GM18951 (cell line): ENCODE measurements at regions not wholly inside any gene's neighbourhood (a gene's known extent, or its start where the extent isn't known, plus 50 kb on each side); places are given as distances from the start of the nearest gene placed in this dataset.

Source experiments
- POLR2A ChIP-seq: IDR thresholded peaks from 4 replicates; pipeline ENCODE4 v1.6.1; 2011; ENCODE audit warnings: mild to moderate bottlenecking; ENCODE audit not compliant: insufficient read length, insufficient read depth; ENCODE audit errors: extremely low read depth
- in situ Hi-C: fragments of 300-500 bp; cut with MboI; formaldehyde crosslinking; loops from one replicate; pipeline ENCODE4 v1.12.0; 2022; ENCODE audit warnings: low sequenced_read_pairs, mixed read lengths, inconsistent platforms; ENCODE audit not compliant: unreplicated experiment

DNA sequence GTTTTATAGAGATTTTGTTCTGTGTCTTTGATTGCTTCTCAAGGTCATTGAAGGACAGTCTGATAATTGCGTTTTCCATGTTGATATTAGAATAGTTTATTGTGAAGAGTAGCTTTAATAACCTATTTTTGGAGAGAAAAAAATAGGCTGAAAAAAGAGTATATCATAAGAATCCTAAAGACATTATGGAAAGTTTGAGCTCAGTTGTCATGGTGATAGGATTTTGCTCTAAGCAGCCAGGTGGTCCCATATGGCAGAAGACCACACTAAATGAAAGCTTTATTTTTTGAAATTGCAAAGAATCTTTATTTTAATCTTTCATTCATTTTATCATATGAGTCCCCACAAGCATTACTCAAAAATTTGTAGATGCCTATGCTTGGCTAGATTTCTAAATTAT is 358.9 kb upstream of the NAV3 start:
- no peak for TF ChIP-seq POLR2A
- in situ Hi-C loops = no loop called here

DNA sequence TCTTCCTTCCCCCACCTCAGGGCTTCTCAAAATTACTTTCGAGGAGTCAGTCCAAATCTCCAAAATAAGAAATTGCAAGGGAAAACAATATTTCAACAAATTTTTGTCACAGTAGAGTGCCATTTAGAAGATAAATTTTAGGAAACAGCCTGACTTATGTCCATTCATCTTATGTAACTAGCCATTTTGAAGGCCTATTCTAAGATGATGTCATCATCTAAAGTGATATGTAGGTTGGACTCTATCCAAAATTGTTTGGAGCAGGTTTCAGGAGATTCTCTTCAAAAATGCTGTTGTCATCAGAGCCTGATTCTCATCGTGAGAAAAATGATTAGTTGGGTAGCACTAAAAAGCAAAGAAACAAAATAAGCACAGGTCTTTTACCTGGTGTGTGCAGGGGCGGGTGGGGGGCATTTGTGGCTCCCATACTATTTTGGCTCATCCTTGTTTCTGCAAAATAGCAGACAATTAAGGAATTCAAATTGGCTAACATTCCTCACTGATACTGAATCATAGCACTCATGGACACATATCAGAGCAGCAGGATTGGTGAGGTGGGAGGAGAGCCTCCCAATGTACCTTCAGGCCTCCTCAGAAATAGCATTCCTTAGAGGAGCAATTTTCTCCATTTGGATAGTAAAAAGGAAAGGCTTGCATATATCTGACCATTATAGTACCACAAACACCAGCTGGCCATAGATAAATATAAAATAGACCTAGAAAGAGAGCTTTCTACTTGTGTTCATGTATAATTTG is 360.9 kb upstream of the NAV3 start:
- TF ChIP-seq POLR2A = no peak
- in situ Hi-C loops = no loop called here

DNA sequence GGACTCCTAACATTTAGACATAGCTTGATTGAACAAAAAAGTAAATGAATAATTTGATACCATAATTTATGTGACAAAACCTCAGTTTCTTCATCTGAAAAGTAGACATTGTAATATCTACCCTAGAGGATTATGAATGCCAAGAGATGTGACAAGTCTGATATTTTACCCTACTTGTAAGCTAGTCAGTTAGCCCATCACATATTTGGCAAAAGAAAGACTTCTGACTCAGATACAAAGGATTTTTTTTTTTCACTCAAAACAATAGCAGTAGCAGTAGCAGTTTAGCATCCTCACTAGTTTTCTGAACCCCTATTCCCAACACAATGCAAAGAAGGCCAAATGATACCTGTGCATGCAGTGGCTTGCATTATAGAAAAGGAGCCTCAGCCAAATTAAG is 377.3 kb upstream of the E2F7 start:
- TF ChIP-seq POLR2A = no peak
- in situ Hi-C loops = no loop called here

DNA sequence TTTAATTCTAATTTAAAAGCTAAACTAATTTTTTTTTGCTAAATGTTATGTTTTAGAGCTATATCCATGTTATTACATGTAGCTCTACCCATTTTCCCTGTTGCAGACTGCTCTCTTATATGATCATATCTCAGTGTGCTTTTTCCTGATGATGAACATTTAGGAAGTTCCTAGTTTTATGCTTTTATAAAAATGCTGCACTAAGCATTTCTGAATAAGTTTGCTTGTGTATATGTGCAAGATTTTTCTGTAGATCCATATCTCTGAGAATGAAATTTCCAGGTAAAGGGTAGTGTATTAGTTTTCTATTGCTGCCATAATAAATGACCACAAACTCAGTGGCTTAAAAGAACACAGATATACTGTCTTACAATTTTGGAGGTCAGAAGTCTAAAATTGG is 374.4 kb upstream of the E2F7 start:
- no peak for TF ChIP-seq POLR2A
- in situ Hi-C loops = no loop called here

DNA sequence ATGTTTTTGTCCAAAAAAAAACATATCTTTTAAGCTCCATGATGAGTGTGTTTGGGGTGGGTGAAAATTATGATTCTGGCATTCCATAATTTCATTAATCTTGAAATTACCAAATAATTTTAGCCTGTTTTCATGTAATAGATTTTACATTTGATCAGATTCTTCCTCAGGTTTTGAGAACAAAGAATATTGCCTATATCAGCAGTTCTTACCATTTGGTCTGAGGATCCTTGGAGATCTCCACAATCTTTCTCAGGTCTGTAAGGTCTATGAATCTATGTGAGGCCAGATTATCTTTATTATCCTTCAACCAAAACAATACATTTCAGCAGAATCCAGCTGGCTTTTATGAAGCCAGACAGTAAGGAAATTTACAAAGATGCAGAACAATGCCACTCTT is 373.3 kb upstream of the E2F7 start:
- TF ChIP-seq POLR2A = no peak
- in situ Hi-C loops = no loop called here

DNA sequence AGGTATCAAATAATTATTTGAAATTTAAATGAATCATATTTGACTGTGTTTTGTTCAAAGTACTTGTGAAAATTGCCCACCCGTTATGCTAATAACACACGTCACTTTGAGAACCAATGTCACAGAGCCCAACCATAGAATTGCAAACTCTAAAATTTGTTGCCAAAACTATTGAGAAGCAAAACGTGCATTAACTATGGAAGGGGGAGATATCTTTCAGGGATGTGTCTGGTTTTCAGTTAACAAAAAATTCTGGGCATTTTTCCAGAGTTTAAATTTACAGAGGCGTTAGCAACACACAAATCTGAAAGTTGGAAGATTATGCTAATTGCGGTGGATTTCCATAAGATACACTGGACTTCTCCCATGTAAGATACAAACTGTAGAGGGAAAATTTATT is 371.8 kb upstream of the E2F7 start:
- in situ Hi-C loops = no loop called here

DNA sequence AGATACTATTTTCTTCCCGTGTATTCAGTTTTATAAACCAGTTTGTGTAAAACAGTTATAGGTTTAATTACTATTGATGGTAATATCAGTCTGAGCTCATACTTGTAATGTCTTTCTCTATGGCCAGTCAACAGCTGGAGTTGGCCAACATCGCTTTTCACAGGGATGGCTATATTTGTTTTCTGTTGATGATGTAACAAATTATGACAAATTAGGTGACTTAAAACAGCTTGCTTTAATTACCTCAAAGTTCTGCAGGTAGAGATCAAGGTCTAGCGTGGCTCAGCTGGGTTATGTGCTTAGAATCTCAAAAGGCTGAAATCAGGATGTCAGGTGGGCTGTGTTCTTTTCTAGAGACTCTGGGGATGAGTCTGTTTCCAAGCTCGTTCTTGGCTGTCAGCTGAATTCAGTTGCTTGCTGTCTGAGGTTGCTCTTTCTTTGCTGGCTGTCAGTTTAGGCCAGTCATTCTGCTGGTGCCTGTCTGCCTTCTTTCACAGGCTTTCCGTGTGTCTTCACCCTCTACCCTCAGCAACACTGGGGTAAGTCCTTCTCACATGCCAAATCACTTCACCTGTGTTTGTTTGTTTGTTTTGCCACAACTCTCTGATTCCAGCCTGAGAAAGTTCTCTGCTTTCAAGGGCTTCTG is 370.2 kb upstream of the E2F7 start:
- TF ChIP-seq POLR2A = no peak
- in situ Hi-C loops = no loop called here

More for the DNA sequence above, 371.8 kb upstream of the E2F7 start:
- TF ChIP-seq POLR2A = no peak

DNA sequence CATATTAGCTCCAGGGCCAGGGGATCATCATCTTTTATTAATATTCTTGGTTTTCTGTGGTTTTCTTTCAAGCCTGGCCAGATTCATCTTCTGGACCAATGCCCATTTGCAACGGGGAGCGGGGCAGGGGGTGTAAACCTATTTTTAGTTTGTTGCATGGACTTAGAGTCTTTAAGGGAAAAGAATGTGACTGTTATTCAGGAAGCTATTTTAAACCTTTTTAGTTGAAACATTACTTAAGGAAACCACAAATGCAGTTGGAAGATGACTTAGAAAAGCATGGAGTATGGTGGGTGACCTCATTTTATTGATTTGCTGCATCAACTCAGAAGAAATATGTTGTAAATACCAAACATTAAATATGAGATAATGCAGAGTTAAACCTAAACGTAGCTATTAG is 368.4 kb upstream of the E2F7 start:
- TF ChIP-seq POLR2A = no peak

DNA sequence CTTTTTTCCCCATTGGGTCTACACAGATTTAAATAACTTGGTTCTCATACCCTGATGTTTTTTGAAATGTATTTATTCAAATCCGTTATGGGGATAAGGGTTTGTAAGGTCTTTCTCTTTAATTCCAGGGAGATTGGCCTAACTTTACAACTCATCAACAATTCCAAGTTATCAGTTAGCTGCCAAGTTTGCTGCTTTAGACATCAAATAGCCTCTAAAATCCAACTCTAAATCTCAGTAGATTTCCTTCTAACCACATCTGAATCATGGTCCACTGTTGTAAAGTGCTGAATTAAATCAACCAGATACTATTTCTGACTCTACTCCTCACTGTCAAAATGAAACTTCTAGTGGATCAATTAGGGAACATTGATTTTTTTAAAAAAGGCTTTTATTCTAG is 364.1 kb upstream of the E2F7 start:
- in situ Hi-C loops = no loop called here
- no peak for TF ChIP-seq POLR2A

More for the DNA sequence above, 368.4 kb upstream of the E2F7 start:
- in situ Hi-C loops = no loop called here

DNA sequence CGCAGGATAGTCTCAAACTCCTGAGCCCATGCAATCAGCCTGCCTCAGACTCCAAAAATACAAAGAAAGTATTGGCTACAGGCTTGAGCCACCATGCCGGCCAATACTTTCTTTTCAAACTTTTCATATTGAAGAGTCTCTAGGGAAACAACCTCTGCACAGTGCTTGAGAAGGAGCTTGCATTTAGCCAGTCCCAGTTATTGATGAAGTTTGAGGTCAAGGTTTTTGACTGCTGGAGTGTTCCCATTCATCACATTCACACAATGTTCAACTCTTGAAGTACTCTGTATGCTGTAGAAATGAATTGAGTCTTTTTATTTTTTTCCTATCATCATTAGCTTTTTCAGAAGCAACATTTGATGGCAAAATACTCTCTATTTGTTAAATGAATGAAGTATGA is 355.8 kb upstream of the E2F7 start:
- no peak for TF ChIP-seq POLR2A
- in situ Hi-C loops = no loop called here

DNA sequence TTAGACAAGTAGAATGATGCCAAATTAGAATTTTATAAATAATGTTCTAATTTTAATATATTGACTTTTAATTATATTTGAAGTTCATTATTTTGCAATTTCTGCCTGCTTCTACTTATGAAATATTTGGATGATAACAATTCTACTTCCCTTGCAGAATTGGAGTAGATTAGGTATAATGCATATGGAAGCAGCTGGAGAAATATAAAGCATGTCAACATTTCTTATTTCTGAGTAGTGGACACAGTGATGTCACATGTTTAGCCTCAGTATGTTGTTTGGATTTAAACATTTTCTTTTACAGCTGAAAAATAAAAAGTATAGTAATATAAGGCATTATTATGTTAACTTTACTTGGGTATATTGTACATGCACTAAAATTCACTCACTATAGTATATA is 344.2 kb upstream of the E2F7 start:
- no peak for TF ChIP-seq POLR2A
- in situ Hi-C loops = no loop called here

DNA sequence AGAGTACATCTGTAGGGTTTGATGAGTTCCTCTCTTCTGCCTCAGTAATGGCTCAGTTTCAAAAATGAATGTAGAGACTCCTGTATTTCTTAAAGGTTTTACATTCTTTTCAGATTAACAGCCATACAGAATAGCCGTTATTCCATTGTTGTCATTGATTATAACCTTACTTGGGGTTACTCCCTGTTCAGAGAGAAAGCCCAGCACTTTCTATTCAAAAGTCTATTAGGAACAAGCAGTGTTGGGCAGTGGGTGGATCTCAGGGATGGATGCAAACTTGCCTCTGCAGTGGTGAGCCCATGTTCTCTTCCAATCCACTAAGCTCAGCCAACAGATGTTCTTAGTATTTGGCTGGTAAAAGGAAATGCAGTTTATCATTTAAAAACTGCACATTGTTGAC is 342.6 kb upstream of the E2F7 start:
- no peak for TF ChIP-seq POLR2A
- in situ Hi-C loops = no loop called here

DNA sequence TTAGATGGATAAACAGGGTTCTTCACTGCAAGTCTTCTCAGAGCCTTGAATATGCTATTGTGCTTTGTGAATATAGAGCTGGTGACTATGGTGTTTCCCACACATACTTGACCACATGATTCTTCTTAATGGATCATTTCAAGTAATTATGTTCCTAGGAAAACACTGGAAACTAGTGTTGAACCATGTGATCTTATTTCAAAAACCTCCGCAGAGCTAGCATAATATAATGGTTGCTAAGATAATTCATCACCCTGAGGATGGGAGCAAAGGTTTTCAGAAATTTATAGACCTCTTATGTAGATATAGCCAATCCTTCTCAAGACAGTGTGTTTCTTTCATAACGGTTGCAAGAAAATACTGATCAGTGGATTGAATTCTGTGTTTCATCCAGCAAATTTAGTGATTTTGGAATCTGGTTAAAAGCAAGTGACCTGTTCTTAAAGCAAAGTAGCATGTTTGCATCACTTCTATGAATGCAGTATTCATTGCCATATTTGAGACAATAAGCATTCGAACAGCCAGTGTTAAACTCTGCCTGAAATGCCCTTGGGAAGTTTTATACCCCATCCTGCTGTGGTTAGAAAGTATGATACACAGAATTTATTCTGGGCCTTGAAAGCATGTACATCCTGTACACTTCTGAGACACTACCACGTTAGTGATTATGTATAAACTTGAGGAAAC is 341.0 kb upstream of the E2F7 start:
- TF ChIP-seq POLR2A = no peak
- in situ Hi-C loops = no loop called here

DNA sequence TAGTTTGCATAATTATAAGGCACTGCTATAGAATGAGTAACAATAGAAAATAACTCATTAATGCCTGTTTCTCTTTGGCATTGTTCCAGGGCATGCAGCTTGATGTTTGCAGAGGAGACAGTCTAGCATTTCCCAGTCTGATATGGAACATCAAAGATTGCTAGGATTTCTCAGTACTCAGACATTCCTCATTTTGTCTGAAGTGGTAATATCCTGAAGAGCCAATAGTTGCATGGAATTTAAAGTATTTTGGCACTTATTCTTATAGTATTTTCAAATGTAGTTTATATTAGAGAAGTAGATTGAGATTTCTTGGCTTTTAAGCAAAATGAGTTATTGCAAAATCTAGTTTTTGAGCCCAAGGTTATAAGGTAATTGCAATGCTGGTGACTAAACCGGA is 337.3 kb upstream of the E2F7 start:
- in situ Hi-C loops = no loop called here
- TF ChIP-seq POLR2A = no peak
